ENCODE measurements at regions not wholly inside any gene's neighbourhood (a gene's known extent, or its start where the extent isn't known, plus 50 kb on each side); places are given as distances from the start of the nearest gene placed in this dataset.

GRCh38 chr6:126531286-126531685 is 191.4 kb downstream of the CENPW start:
- TF ChIP-seq POLR2A (IDR thresholded peaks at IDR 0.05) (no peak), CTCF (IDR thresholded peaks at IDR 0.05) (no peak)

All from esophagus squamous epithelium (tissue), 4 donors.